ENCODE measurements at regions not wholly inside any gene's neighbourhood (a gene's known extent, or its start where the extent isn't known, plus 50 kb on each side); places are given as distances from the start of the nearest gene placed in this dataset.
"Not testable (repeated sequence)": the region's sequence is repeated elsewhere in the genome, so short reads cannot be mapped to it uniquely, and the experiment has no call there.

GRCh38 chr18:14943967-14944636 is 196.1 kb downstream of the ANKRD30B start:
- Histone ChIP-seq H3K4me3 (ENCODE audit: low read depth, low read length) (no peak overlapping the region), H2AFZ (ENCODE audit: low read length, unreplicated experiment) (no peak overlapping the region), H3K36me3 (ENCODE audit: insufficient read depth, low read length) (no peaks in the 10 kb centered on the region), H3K4me1 (ENCODE audit: control insufficient read depth, insufficient read depth, low read length, unreplicated experiment) (no peaks in the 10 kb centered on the region), H3K27ac (ENCODE audit: low read depth, low read length) (no peak overlapping the region), H3K27me3 (ENCODE audit: insufficient read depth, low read length) (no peaks in the 10 kb centered on the region), H3K79me2 (ENCODE audit: control insufficient read depth, insufficient read depth, low read length, unreplicated experiment) (no peaks in the 10 kb centered on the region)

- H3K27me3 ChIP-seq (ENCODE audit: insufficient read depth, low read length), result no peaks in the 10 kb centered on the region
- no peaks in the 10 kb centered on the region for H3K79me2 ChIP-seq (ENCODE audit: control insufficient read depth, insufficient read depth, low read length, unreplicated experiment)
- H3K27ac ChIP-seq (ENCODE audit: low read depth, low read length), result no peak overlapping the region
- H3K4me1 ChIP-seq (ENCODE audit: control insufficient read depth, insufficient read depth, low read length, unreplicated experiment), result no peaks in the 10 kb centered on the region
- no peak overlapping the region for H2AFZ ChIP-seq (ENCODE audit: low read length, unreplicated experiment)
- no peaks in the 10 kb centered on the region for H3K36me3 ChIP-seq (ENCODE audit: insufficient read depth, low read length)
- no peak overlapping the region for H3K4me3 ChIP-seq (ENCODE audit: low read depth, low read length)
Observed at GRCh38 chr18:14944838-14945237, 196.9 kb downstream of the ANKRD30B start.

GRCh38 chr18:14945286-14945685 is 197.3 kb downstream of the ANKRD30B start:
- Histone ChIP-seq H3K4me1 (ENCODE audit: control insufficient read depth, insufficient read depth, low read length, unreplicated experiment) (no peaks in the 10 kb centered on the region), H2AFZ (ENCODE audit: low read length, unreplicated experiment) (no peak overlapping the region), H3K36me3 (ENCODE audit: insufficient read depth, low read length) (no peaks in the 10 kb centered on the region), H3K27ac (ENCODE audit: low read depth, low read length) (no peak overlapping the region), H3K27me3 (ENCODE audit: insufficient read depth, low read length) (no peaks in the 10 kb centered on the region), H3K4me3 (ENCODE audit: low read depth, low read length) (no peak overlapping the region), H3K79me2 (ENCODE audit: control insufficient read depth, insufficient read depth, low read length, unreplicated experiment) (no peaks in the 10 kb centered on the region)

GRCh38 chr18:14945984-14946383 is 198.0 kb downstream of the ANKRD30B start:
- no peaks in the 10 kb centered on the region for H3K4me1 ChIP-seq (ENCODE audit: control insufficient read depth, insufficient read depth, low read length, unreplicated experiment)
- H2AFZ ChIP-seq (ENCODE audit: low read length, unreplicated experiment), result no peak overlapping the region
- no peaks in the 10 kb centered on the region for H3K36me3 ChIP-seq (ENCODE audit: insufficient read depth, low read length)
- H3K4me3 ChIP-seq (ENCODE audit: low read depth, low read length), result no peak overlapping the region
- no peaks in the 10 kb centered on the region for H3K79me2 ChIP-seq (ENCODE audit: control insufficient read depth, insufficient read depth, low read length, unreplicated experiment)
- H3K27me3 ChIP-seq (ENCODE audit: insufficient read depth, low read length), result no peaks in the 10 kb centered on the region
- no peak overlapping the region for H3K27ac ChIP-seq (ENCODE audit: low read depth, low read length)

- H3K27ac ChIP-seq (ENCODE audit: low read depth, low read length); H3K4me3 ChIP-seq (ENCODE audit: low read depth, low read length); H2AFZ ChIP-seq (ENCODE audit: low read length, unreplicated experiment); H3K79me2 ChIP-seq (ENCODE audit: control insufficient read depth, insufficient read depth, low read length, unreplicated experiment); H3K4me1 ChIP-seq (ENCODE audit: control insufficient read depth, insufficient read depth, low read length, unreplicated experiment); H3K36me3 ChIP-seq (ENCODE audit: insufficient read depth, low read length); H3K27me3 ChIP-seq (ENCODE audit: insufficient read depth, low read length): not testable (repeated sequence)
Observed at GRCh38 chr18:14946741-14947470, 198.9 kb downstream of the ANKRD30B start.

- H3K27me3 ChIP-seq (ENCODE audit: insufficient read depth, low read length), result no peaks in the 10 kb centered on the region
- H2AFZ ChIP-seq (ENCODE audit: low read length, unreplicated experiment), result no peak overlapping the region
- H3K27ac ChIP-seq (ENCODE audit: low read depth, low read length), result no peak overlapping the region
- H3K79me2 ChIP-seq (ENCODE audit: control insufficient read depth, insufficient read depth, low read length, unreplicated experiment), result no peaks in the 10 kb centered on the region
- no peaks in the 10 kb centered on the region for H3K36me3 ChIP-seq (ENCODE audit: insufficient read depth, low read length)
- H3K4me3 ChIP-seq (ENCODE audit: low read depth, low read length), result no peak overlapping the region
- H3K4me1 ChIP-seq (ENCODE audit: control insufficient read depth, insufficient read depth, low read length, unreplicated experiment), result no peaks in the 10 kb centered on the region
Observed at GRCh38 chr18:14947482-14948162, 199.7 kb downstream of the ANKRD30B start.

DNA sequence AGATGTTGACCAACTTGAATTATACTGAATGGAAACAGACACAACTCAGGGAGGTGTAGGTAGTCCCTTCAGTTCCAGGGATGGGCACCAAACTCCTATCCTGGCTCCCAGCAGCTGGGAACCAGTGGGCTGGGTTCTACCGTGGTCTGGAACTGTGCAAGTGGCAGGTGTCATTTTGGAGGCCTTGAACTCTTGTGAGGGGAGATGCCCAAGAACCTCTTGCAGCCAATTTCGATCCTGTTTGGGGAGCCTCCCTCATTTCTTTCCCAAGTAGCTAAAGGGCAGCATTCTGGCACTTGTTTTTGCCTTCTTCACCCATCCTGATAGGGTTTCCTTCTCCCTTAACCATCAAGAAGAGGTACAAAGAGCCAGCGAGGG is 200.2 kb downstream of the ANKRD30B start:
- no peak overlapping the region for H2AFZ ChIP-seq (ENCODE audit: low read length, unreplicated experiment)
- no peak overlapping the region for H3K4me3 ChIP-seq (ENCODE audit: low read depth, low read length)
- no peaks in the 10 kb centered on the region for H3K79me2 ChIP-seq (ENCODE audit: control insufficient read depth, insufficient read depth, low read length, unreplicated experiment)
- no peaks in the 10 kb centered on the region for H3K36me3 ChIP-seq (ENCODE audit: insufficient read depth, low read length)
- H3K27me3 ChIP-seq (ENCODE audit: insufficient read depth, low read length), result no peaks in the 10 kb centered on the region
- no peak overlapping the region for H3K27ac ChIP-seq (ENCODE audit: low read depth, low read length)
- no peaks in the 10 kb centered on the region for H3K4me1 ChIP-seq (ENCODE audit: control insufficient read depth, insufficient read depth, low read length, unreplicated experiment)

DNA sequence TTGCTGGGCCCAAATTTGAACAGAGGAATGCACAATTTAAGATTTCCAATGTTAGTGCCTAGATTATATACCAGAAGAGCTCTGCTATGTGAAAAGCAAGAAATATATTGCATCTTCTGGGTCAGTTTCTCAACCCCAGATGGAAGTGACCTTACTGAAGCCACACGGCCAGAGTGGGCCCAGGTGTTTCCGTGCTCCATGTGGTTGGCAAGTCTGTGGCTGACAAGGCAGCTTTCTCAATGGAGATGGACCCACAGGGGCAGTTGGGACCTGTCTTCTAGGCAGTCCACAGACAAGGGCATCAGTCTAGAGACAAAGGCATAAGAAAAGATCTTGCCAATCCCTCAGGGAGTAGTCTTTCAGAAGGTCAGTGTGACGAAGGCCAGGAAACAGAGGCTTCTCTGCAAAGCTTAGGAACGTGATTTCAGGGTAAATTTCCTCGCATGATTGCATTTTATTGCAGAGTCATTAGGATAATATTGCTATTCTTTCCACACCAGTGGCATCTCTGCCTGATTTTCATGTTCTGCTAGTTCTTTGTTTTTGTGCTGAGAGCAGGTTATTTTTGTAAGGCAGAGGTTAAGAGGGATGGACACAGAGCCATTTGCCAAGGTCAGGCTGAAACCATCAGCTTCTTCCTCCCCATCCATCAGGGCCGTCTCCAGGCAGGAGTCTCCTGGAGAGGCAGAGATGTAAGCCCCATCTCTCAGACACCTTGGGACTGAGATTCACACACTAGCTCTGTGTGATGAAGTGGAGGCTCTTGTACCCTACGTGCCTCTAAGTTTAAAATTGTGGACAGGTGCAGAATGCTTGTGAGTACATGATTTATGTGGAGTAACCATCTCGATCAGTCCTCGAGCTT is 202.1 kb downstream of the ANKRD30B start:
- no peaks in the 10 kb centered on the region for H3K4me1 ChIP-seq (ENCODE audit: control insufficient read depth, insufficient read depth, low read length, unreplicated experiment)
- no peaks in the 10 kb centered on the region for H3K36me3 ChIP-seq (ENCODE audit: insufficient read depth, low read length)
- no peak overlapping the region for H3K4me3 ChIP-seq (ENCODE audit: low read depth, low read length)
- H3K27me3 ChIP-seq (ENCODE audit: insufficient read depth, low read length), result no peaks in the 10 kb centered on the region
- H2AFZ ChIP-seq (ENCODE audit: low read length, unreplicated experiment), result no peak overlapping the region
- no peaks in the 10 kb centered on the region for H3K79me2 ChIP-seq (ENCODE audit: control insufficient read depth, insufficient read depth, low read length, unreplicated experiment)
- H3K27ac ChIP-seq (ENCODE audit: low read depth, low read length), result no peak overlapping the region

DNA sequence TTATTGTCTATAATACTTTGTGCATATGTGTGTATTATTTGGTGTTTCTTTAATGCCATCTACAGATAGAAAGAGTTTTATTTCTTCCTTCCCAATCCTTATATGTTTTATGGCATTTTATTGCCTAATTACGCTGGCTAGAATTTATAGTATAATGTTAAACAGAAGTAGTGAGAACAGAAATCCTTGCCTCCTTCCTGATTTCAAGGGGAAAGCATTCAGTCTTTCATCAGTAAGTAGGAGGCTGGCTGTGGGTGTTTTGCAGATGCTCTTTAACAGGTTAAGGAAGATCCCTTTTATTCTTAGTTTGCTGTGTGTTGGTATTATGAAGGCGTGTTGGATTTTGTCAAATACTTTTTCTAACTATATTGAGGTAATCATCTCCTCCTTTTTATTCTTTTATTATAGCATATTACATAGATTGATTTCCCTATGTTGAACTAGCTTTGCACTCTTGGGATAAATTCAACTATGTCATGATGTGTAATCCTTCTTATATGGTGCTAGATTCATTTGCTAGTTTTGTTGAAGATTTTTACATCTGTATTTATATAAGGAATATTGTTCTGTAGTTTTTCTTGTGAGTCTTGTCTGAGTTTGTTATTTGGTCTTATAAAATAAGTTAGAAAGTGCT is 204.6 kb downstream of the ANKRD30B start:
- H3K79me2 ChIP-seq (ENCODE audit: control insufficient read depth, insufficient read depth, low read length, unreplicated experiment); H3K27me3 ChIP-seq (ENCODE audit: insufficient read depth, low read length); H3K4me1 ChIP-seq (ENCODE audit: control insufficient read depth, insufficient read depth, low read length, unreplicated experiment); H3K36me3 ChIP-seq (ENCODE audit: insufficient read depth, low read length); H3K27ac ChIP-seq (ENCODE audit: low read depth, low read length); H3K4me3 ChIP-seq (ENCODE audit: low read depth, low read length); H2AFZ ChIP-seq (ENCODE audit: low read length, unreplicated experiment): not testable (repeated sequence)

DNA sequence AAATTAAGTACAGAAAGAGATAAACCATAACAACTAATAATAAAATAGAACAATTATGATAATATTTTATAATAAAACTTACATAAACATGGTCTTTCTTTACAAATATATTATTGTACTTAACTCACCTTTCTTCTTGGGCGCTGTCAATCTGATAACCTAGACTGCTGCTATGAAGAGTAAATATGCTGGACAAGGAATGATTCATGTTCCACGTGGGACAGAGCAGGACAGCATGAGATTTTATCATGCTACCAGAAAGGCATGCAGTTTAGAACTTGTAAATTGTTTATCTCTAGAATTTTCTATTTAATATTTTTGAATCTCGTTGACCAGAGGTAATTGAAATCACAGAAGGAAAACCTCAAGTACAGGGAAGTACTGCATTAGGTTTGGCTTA is 210.7 kb downstream of the ANKRD30B start:
- H2AFZ ChIP-seq (ENCODE audit: low read length, unreplicated experiment), result no peak overlapping the region
- no peaks in the 10 kb centered on the region for H3K36me3 ChIP-seq (ENCODE audit: insufficient read depth, low read length)
- no peak overlapping the region for H3K4me3 ChIP-seq (ENCODE audit: low read depth, low read length)
- H3K79me2 ChIP-seq (ENCODE audit: control insufficient read depth, insufficient read depth, low read length, unreplicated experiment), result no peaks in the 10 kb centered on the region
- no peaks in the 10 kb centered on the region for H3K4me1 ChIP-seq (ENCODE audit: control insufficient read depth, insufficient read depth, low read length, unreplicated experiment)
- no peak overlapping the region for H3K27ac ChIP-seq (ENCODE audit: low read depth, low read length)
- H3K27me3 ChIP-seq (ENCODE audit: insufficient read depth, low read length), result no peaks in the 10 kb centered on the region
